ENCODE measurements at regions not wholly inside any gene's neighbourhood (a gene's known extent, or its start where the extent isn't known, plus 50 kb on each side); places are given as distances from the start of the nearest gene placed in this dataset.

- no peak overlapping the region for H3K27ac ChIP-seq
- TF ChIP-seq, protein P1, sequence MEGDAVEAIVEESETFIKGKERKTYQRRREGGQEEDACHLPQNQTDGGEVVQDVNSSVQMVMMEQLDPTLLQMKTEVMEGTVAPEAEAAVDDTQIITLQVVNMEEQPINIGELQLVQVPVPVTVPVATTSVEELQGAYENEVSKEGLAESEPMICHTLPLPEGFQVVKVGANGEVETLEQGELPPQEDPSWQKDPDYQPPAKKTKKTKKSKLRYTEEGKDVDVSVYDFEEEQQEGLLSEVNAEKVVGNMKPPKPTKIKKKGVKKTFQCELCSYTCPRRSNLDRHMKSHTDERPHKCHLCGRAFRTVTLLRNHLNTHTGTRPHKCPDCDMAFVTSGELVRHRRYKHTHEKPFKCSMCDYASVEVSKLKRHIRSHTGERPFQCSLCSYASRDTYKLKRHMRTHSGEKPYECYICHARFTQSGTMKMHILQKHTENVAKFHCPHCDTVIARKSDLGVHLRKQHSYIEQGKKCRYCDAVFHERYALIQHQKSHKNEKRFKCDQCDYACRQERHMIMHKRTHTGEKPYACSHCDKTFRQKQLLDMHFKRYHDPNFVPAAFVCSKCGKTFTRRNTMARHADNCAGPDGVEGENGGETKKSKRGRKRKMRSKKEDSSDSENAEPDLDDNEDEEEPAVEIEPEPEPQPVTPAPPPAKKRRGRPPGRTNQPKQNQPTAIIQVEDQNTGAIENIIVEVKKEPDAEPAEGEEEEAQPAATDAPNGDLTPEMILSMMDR (conservative IDR thresholded peaks at IDR 0.05) = no peak
Measured at GRCh38 chr12:127431177-127431576, 835.8 kb upstream of the TMEM132C start.

- no peak overlapping the region for H3K27ac ChIP-seq
- TF ChIP-seq, protein P1 (conservative IDR thresholded peaks at IDR 0.05) = no peak
Measured at GRCh38 chr12:127431594-127431993, 835.4 kb upstream of the TMEM132C start.

GRCh38 chr12:127435439-127435838, 831.5 kb upstream of the TMEM132C start:
- TF ChIP-seq, protein P1 (conservative IDR thresholded peaks at IDR 0.05) = no peak
- no peak overlapping the region for H3K27ac ChIP-seq

GRCh38 chr12:127438512-127439244, 828.3 kb upstream of the TMEM132C start:
- TF ChIP-seq, protein P1 (conservative IDR thresholded peaks at IDR 0.05) = no peak
- H3K27ac ChIP-seq = no peak overlapping the region

DNA sequence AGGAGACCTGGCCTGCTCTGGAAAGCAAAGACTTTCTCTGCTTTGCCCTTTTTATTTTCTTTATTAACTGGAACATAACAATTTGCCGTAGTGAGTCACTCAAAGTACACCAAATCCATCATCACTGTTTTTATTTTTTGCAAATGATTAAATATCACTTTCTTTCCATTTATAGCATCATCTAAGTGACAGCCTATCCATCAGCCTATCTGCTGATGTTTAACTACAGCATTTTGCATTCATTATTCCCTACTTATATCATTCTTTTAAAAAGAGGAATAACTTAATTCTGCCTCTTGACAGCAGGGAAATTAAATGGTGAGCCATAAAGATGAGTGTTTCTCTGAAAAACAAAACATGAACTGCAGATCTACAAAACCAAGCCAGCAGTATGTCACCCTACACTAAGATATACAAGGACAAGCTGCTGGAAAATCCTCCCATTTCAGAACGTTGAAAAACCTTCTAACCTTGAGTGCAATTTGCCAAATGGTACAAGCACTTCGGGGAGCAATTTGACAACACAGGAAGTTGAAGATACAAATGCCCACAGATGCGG, 821.3 kb upstream of the TMEM132C start:
- TF ChIP-seq, protein P1 (conservative IDR thresholded peaks at IDR 0.05) = no peak
- no peak overlapping the region for H3K27ac ChIP-seq

DNA sequence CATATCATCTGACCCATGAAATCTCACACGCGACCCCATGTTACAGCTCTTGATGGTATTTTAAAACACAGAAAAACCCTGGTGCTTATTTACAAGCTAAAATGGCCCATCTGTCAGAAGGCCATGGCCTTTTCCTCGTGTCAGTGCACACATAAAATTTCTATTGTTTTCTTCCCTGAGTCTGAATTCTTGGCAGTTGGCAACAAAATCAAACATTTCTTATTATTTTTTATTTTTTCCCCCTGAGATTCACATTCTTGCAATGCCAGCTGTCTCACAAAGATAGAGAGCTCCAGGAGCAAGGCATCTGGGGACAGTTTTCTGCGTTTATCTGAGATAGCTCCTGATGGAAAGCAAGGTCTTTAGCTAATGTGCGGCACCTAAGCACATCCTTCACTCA, 818.1 kb upstream of the TMEM132C start:
- H3K27ac ChIP-seq = no peak overlapping the region
- TF ChIP-seq, protein P1 (conservative IDR thresholded peaks at IDR 0.05) = no peak

GRCh38 chr12:127450826-127451225, 816.1 kb upstream of the TMEM132C start:
- TF ChIP-seq, protein P1 (conservative IDR thresholded peaks at IDR 0.05) = no peak

More at GRCh38 chr12:127450826-127451225, 816.1 kb upstream of the TMEM132C start:
- no peak overlapping the region for H3K27ac ChIP-seq

Measured in VCaP (cell line).